ENCODE measurements at regions not wholly inside any gene's neighbourhood (a gene's known extent, or its start where the extent isn't known, plus 50 kb on each side); places are given as distances from the start of the nearest gene placed in this dataset.

GRCh38 chr15:91516866-91517265, 336.6 kb upstream of the SLCO3A1 start:
- H3K4me3 ChIP-seq (replicated peaks in 1 of 3; ENCODE audit: insufficient read depth in 1 of 3, low read depth in 2 of 3, low read length in 3 of 3): no peak overlapping the region
- H2AFZ ChIP-seq (ENCODE audit: low read length): no peak overlapping the region
- no peak for ATAC-seq
- no peaks in the 10 kb centered on the region for H3K27me3 ChIP-seq (ENCODE audit: control insufficient read depth in 1 of 2, insufficient read depth in 2 of 2, low read length in 2 of 2)
- BruUV-seq (replicated peaks): no TSS peak
- H3K36me3 ChIP-seq (replicated peaks in 1 of 2; ENCODE audit: control insufficient read depth in 1 of 2, insufficient read depth in 2 of 2, low read length in 2 of 2): no peaks in the 10 kb centered on the region
- H3K79me2 ChIP-seq (ENCODE audit: insufficient read depth, low read length): no peaks in the 10 kb centered on the region
- no peak overlapping the region for H3K9ac ChIP-seq (ENCODE audit: insufficient read depth, low read depth, low read length)
- H4K20me1 ChIP-seq (ENCODE audit: insufficient read depth, low read length): no peaks in the 10 kb centered on the region
- ChIA-PET CTCF (ENCODE audit: low intra/inter-chr PET ratio, low total read pairs) (no interaction called here), POLR2A (no interaction called here)
- no peak overlapping the region for H3K27ac ChIP-seq (ENCODE audit: extremely low read length, insufficient read depth, low read length)
- intact Hi-C loops (cut with micrococcal nuclease; ENCODE audit: unreplicated experiment) (no loop called here), in situ Hi-C loops (cut with HindIII; ENCODE audit: extremely low pct_ligation_motif_present, low pct_unique_long_range_greater_than_20kb) (no loop called here)
- no peak for TF ChIP-seq KLF12 (CRISPR knock-in tag; IDR thresholded peaks at IDR 0.05; ENCODE audit: borderline replicate concordance)
- TF ChIP-seq, protein P1, sequence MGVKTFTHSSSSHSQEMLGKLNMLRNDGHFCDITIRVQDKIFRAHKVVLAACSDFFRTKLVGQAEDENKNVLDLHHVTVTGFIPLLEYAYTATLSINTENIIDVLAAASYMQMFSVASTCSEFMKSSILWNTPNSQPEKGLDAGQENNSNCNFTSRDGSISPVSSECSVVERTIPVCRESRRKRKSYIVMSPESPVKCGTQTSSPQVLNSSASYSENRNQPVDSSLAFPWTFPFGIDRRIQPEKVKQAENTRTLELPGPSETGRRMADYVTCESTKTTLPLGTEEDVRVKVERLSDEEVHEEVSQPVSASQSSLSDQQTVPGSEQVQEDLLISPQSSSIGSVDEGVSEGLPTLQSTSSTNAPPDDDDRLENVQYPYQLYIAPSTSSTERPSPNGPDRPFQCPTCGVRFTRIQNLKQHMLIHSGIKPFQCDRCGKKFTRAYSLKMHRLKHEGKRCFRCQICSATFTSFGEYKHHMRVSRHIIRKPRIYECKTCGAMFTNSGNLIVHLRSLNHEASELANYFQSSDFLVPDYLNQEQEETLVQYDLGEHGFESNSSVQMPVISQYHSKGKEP (CRISPR knock-in tag; IDR thresholded peaks at IDR 0.05): no peak
- no peak for TF ChIP-seq ZBTB7A (CRISPR knock-in tag; IDR thresholded peaks at IDR 0.05)
- TF ChIP-seq ZNF431 (CRISPR knock-in tag; IDR thresholded peaks at IDR 0.05; ENCODE audit: borderline replicate concordance, low read depth): no peak
- TF ChIP-seq NR3C1 (CRISPR knock-in tag; IDR thresholded peaks at IDR 0.05): no peak
- TF ChIP-seq, protein P2, sequence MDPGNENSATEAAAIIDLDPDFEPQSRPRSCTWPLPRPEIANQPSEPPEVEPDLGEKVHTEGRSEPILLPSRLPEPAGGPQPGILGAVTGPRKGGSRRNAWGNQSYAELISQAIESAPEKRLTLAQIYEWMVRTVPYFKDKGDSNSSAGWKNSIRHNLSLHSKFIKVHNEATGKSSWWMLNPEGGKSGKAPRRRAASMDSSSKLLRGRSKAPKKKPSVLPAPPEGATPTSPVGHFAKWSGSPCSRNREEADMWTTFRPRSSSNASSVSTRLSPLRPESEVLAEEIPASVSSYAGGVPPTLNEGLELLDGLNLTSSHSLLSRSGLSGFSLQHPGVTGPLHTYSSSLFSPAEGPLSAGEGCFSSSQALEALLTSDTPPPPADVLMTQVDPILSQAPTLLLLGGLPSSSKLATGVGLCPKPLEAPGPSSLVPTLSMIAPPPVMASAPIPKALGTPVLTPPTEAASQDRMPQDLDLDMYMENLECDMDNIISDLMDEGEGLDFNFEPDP (CRISPR knock-in tag; conservative IDR thresholded peaks at IDR 0.05): no peak
- no peak for TF ChIP-seq KLF16 (CRISPR knock-in tag; IDR thresholded peaks at IDR 0.05)
- TF ChIP-seq POLR2AphosphoS2 (IDR thresholded peaks at IDR 0.05; ENCODE audit: low read depth, low read length): no peak
- FAIRE-seq: no peak
- 22% methylated on average over 2 of the region's 2 CpGs for WGBS (ENCODE audit: low lambda C conversion rate)
- no peak overlapping the region for H3K4me2 ChIP-seq (ENCODE audit: low read depth, low read length)
- no peak for DNase-seq (ENCODE audit: low spot score)
- H3K4me1 ChIP-seq (ENCODE audit: insufficient read depth, low read length): no peaks in the 10 kb centered on the region
- no peaks in the 10 kb centered on the region for H3K9me3 ChIP-seq (ENCODE audit: low read length)

Data from HepG2 (cell line).